Fibroblast of skin of scalp (primary cell): ENCODE measurements at regions not wholly inside any gene's neighbourhood (a gene's known extent, or its start where the extent isn't known, plus 50 kb on each side); places are given as distances from the start of the nearest gene placed in this dataset.

Source experiments
- DNase-seq: peaks from one replicate; pipeline ENCODE4 v3.0.0-alpha.2; 2013

DNA sequence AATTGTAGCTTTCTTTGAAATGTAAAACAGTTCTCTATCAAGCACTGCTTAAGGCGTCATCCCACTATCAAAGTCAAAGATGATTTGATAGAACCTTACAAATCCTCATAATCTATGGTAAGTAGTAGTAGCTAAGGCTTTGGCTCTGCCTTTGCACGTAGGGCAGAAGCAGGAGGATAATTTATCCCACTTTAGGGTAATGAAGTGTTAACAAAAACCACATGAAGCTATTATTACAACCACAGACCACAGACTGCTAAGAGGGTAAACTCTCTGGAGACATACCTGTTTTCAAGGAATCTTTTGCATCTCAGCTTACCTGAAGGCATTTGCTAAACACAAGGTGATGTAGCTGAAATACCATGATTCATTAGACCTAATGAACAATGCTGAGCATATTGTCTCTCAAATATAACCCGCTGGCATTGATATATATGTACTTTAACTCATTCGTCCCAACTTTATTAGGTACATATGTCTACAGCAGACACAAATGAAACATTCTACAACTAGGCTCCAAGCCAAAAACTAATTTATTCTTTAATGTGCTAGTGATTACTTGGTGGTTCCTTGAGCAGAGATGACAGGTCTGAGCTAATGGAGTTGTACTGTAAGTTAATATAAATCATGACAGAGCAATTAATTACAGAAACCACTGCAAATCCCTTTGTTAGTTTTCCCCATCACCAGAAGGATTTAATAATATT lies 368.8 kb downstream of the ETNK1 start:
- no peak for DNase-seq

GRCh38 chr12:22994316-22994675 lies 369.3 kb downstream of the ETNK1 start:
- DNase-seq = no peak

GRCh38 chr12:23001487-23001886 lies 376.5 kb downstream of the ETNK1 start:
- no peak for DNase-seq

DNA sequence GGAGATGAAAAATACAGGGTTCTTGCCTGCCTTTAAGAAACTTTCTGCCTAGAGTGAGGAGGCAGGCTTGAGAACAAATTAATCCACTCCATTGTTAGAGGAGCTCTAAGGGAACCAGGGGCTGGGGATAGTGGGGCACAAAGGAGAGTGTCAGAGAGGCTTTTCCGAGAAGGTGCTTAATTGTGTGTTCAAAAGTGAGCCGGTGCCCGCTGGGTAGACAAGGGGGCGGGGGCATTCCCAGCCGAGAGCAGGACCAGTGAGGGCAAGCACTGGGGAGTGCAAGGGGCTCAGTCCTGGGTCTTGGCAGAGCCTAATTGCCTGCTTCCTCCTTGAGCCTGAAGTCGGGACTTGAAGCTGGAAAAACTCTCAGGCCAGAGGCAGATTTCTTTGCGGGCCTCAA lies 377.4 kb downstream of the ETNK1 start:
- DNase-seq = no peak

- DNase-seq = no peak
These were observed 379.6 kb downstream of the ETNK1 start for GRCh38 chr12:23004473-23005020.

DNA sequence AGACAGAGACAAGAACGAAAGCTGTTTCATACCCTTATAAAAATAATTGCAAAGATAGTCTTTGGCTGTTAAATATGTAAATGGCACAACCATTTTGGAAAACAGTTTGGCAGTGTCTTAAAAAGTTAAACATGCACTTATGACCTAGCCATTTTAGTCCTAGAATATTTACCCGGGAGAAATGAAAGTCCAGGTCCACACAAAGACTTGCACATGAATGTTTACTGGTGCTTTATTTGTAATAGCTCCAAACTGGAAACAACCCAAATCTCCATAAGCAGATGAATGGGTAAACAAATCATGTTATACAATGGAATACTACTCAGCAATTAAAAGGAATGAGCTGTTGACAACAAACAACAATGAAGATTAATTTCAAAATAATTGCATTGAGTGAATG lies 380.4 kb downstream of the ETNK1 start:
- DNase-seq = no peak

GRCh38 chr12:23006413-23006812 lies 381.4 kb downstream of the ETNK1 start:
- no peak for DNase-seq

GRCh38 chr12:23008623-23009022 lies 383.7 kb downstream of the ETNK1 start:
- no peak for DNase-seq

DNA sequence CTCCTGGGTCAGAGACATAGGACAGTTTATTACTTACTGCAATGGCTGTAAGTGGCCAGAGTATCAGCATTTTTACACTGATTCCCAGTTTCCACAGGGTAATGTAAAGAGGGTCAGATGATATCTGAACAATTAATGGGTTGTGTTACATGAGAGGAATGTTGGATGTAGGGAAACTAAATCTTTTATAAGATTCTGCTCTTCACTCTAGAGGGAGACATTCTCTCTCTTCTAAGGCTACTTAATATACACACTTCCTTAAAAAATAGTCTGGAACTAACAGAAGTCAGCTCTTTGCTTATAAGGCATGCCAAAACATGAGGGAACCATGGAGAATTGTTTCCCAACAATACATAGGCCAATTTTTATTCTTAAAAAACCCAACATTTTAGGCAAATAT lies 389.8 kb downstream of the ETNK1 start:
- DNase-seq = no peak

DNA sequence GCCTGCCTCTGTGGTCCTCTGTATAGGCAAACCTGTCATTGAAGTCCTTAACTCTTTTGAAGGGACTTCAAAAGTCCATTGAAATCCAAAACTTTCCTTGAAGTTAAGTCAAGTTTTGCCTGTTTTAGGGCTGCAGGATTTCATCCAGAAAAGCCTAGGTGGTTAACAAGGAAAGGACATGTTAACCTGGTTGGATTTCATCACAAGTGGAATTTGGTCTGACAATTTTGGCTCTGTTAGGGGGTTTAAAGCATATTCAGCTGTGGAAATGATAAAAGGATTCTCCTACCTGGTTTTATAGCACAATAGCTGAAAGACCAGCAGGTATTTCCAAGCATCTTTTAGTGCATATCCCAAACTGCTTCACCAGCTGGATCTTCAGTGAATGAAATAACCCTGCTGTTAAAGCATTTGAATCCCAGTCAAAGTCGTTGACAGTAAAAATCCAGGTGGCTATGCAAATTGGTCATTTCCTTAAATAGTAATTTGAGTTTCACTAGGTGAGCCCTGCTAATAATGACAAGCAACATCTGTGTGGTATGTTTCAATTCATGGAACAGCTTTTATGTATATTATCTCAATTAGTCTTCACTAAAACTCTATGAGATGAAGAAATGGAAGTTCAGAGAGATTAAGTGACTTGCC lies 400.5 kb downstream of the ETNK1 start:
- no peak for DNase-seq

DNA sequence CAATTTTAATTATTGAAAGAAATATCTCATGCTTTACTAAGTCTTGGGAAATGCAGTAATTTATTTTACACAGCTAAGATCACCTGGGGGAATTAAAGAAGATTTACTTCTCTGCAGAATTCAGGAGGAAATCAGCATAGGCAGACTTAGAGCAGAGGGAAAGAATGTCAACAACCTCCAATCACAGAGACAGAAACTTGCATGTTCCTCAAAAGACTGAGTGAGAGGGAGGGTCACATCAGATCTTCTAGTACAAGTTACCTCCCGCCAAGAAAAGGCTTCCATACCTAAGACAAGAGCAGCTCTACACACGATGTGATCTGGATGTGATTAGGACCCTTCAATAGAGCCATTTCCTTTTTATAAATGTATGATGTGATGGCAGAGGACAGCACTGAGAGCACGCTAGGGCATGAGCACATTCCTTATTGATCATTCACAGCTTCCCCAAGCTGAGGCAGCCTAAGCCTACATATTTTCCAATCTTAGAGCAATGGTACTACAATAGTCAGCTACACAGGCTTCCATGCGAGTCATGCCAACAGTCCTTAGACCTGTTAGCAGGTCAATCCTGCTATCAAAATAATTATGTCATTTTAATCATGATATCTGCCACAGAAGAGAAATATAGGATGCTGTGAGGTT lies 403.3 kb downstream of the ETNK1 start:
- DNase-seq = no peak

DNA sequence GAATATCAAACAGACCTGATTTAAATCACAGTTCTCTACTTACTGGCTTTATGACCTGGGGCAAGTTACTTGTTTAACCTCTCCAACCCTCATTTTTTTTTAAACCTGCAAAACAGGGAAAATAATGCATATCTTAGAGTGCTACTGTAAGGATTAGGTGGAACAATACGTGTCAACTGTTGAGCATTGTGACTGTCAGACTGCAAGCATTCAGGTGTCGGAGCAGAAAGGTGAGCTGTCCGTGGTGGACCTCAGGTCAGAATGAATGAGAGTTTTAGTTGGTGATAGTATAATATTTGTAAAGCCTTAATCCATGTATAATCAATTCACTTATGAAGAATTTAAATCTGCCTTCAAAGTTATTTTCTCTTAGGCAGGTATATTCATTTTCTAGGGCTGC lies 404.2 kb downstream of the ETNK1 start:
- no peak for DNase-seq

DNA sequence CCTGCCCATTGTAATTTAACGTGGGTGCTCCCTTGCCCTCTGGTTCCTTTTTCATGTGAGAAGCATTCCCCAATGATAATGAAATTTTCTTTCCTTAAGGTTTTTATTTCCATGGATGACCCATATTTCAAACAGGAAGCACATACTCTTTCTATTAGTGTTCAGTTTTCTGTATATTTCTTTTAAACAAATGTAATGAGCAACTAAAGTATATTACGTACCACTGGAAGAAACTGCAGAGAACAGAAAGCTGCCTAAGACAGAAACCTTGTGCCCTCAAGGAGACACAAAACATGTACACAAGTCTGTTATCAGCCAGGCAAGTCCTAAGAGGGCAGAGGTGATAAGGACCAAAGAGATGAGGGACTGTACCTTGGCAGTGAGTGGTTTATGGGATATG lies 414.9 kb downstream of the ETNK1 start:
- DNase-seq = no peak

DNA sequence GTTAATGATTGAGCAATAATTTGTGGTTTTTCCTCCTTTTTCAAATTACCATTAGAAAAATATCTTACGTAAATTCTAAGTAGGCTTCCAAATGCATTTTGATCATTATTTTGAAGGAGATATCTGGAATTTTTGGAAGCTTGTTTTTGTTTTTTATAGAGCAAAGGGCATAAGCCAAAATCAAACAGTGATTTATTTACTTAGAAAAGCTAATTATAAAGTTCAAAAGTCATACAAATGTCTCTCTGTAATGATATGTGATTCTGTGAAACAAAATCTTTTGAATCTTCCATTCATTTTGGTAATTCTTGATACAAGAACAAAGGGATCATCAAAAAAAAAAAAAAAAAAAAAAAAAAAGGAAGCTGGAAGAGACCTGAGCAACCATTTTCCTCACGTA lies 416.8 kb downstream of the ETNK1 start:
- no peak for DNase-seq

- DNase-seq = no peak
These were observed 418.7 kb downstream of the ETNK1 start for GRCh38 chr12:23043646-23044045.

DNA sequence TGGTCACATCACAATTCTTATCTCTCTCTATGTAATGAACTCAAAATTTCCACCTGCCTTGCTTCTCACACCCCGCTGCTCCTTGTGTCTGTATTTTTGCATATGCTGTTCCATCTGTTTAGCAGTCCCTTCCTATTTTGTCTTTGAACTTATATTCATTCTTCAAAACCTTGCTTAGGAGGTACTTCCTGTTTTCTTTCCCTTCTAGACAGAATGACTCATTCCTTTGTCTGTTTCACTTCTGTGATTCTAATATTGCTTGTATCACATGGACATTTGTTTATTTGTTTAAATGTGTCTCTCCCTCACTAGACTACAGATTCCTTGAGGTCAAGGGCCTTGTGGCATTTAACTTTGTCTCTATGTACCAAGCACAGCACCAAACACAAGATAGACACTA lies 424.2 kb downstream of the ETNK1 start:
- DNase-seq = no peak

- DNase-seq = peak; percentile 3
These were observed 430.0 kb downstream of the ETNK1 start for GRCh38 chr12:23055004-23055403.

DNA sequence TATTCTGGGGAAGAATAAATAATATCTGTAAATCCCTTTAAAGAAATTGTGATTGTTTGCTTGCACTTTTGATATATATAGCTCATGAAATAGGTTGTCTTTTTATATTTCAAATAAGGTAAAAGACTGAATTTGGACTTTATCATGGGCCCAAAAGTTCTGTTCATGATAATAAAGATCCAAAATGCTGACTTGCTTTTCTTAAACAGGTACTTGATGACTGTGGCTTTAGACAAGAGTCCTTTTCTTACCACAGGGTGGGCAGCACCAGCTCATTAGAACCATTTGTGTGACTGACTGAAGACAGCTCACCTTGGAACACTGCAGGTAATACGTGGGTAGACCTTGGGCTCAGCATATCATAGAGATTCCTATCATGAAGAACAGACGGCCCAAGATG lies 432.6 kb downstream of the ETNK1 start:
- no peak for DNase-seq

- DNase-seq = no peak
These were observed 435.2 kb downstream of the ETNK1 start for GRCh38 chr12:23060161-23060560.

GRCh38 chr12:23063206-23063605 lies 438.2 kb downstream of the ETNK1 start:
- DNase-seq = no peak

GRCh38 chr12:23066095-23066494 lies 441.1 kb downstream of the ETNK1 start:
- no peak for DNase-seq

DNA sequence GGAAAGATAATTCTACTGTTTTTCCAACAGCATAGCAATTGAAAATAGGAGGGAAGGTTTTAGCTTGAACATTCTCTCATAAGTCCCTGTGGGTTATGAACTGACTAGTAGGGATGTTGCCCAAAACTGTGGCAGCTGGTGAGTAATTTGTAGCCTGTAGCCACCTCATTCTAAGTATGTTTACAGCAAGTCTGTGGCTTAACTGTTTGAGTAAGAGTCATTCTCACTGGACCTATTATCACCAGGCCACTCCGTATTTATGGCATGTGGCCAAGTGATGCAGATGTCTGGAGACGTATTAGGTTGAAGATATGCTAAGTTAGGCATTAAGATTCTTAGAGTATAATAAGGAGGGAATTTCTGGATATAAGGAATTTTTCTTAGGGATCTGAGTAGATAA lies 458.3 kb downstream of the ETNK1 start:
- peak; percentile 10 for DNase-seq

DNA sequence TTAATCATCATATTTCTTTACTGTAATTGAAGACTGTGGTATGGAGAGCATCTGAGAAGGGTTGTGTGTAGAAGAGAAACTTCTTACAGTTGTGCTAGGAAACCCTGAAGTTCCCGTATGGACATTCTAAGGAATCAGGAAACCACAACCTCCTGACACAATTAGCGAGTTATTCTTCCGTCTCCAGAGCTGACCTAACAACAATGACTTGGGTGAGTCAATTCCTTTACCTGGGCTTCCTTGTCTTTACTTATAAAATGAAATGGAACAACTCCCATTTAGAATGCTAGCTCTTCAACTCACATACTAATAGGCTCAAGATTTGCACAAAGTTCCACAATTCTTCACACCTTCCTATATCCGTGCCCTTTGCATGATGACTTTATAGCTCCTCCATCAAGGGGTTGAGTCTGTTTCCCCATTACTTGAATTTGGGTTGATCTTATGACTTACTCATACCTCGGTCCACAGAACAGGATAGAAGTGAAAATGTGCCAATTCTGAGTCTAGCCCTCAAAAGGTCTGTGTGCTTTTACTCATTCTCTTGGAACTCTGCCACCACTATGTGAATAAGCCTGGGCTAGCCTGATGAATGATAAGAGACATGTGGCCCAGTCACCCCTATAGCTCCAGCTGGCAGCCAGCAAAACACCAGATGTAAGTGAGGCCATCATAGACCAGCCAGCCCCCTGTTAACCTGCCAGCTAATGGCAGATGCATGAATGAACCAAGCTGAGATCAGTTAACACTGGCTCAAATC lies 459.4 kb downstream of the ETNK1 start:
- peak; percentile 24 for DNase-seq
